HEK293 (cell line): ENCODE measurements at regions not wholly inside any gene's neighbourhood (a gene's known extent, or its start where the extent isn't known, plus 50 kb on each side); places are given as distances from the start of the nearest gene placed in this dataset.

Experiments used
- CTCF ChIA-PET: fragments of 350-600 bp; formaldehyde crosslinking; extraction: SDS; loops from one replicate; lab custom pipeline; 2021; ENCODE audit warnings: antibody characterized with exemption; lab: Yijun Ruan, JAX
- POLR2A ChIA-PET: fragments of 300-600 bp; formaldehyde crosslinking; extraction: SDS; loops from one replicate; lab custom pipeline; 2020; ENCODE audit warnings: antibody characterized with exemption, inconsistent platforms; lab: Yijun Ruan, JAX
- H3K27ac ChIP-seq: fragments of 200-500 bp; sonication (Bioruptor generic); 2 replicates; pipeline ENCODE4 v1.5.1; 2014; ENCODE audit warnings: low read depth, low read length, control low read depth, inconsistent platforms; ENCODE audit errors: extremely low read depth
- H3K36me3 ChIP-seq, 2 experiments: fragments of 200-500 bp in 1 of 2; sonication (Bioruptor generic) in 1 of 2; 1 replicate in 1 of 2; 2 replicates in 1 of 2; pipeline ENCODE4 v1.5.1; 2014 to 2017; ENCODE audit warnings: inconsistent platforms in 2 of 2, low read length in 2 of 2; ENCODE audit not compliant: control insufficient read depth in 2 of 2, insufficient read depth in 1 of 2
- H3K4me1 ChIP-seq: fragments of 200-500 bp; sonication (Bioruptor generic); 2 replicates; pipeline ENCODE4 v1.5.1; 2014; ENCODE audit warnings: mild to moderate bottlenecking, low read length, inconsistent platforms; ENCODE audit not compliant: control insufficient read depth, insufficient read depth
- H3K4me3 ChIP-seq: 2 replicates; pipeline ENCODE4 v1.5.1; 2011; ENCODE audit warnings: low read depth, mild to moderate bottlenecking, control low read depth, low read length, moderate library complexity
- H3K9me3 ChIP-seq: fragments of 200-500 bp; sonication (Bioruptor generic); 2 replicates; pipeline ENCODE4 v1.5.1; 2014; ENCODE audit warnings: low read depth, low read length, inconsistent platforms; ENCODE audit not compliant: control insufficient read depth, insufficient read depth
- BCL11B ChIP-seq: fragments of 450-650 bp; formaldehyde crosslinking; IDR thresholded peaks from 2 replicates; pipeline ENCODE4 v1.5.1; 2016; ENCODE audit warnings: low read depth, missing biosample characterization, missing genetic modification characterization
- KLF8 ChIP-seq: fragments of 450-650 bp; formaldehyde crosslinking; IDR thresholded peaks from 2 replicates; pipeline ENCODE4 v1.5.1; 2016; ENCODE audit warnings: missing biosample characterization, missing genetic modification characterization
- OSR2 ChIP-seq: fragments of 450-650 bp; formaldehyde crosslinking; IDR thresholded peaks from 2 replicates; pipeline ENCODE4 v1.5.1; 2016; ENCODE audit warnings: missing biosample characterization, missing genetic modification characterization
- YY1 ChIP-seq: fragments of 450-650 bp; formaldehyde crosslinking; IDR thresholded peaks from 2 replicates; pipeline ENCODE4 v1.5.1; 2018; ENCODE audit warnings: missing biosample characterization, missing genetic modification characterization
- ZFP3 ChIP-seq: fragments of 450-650 bp; formaldehyde crosslinking; IDR thresholded peaks from 2 replicates; pipeline ENCODE4 v1.5.1; 2016; ENCODE audit warnings: low read depth, missing biosample characterization, missing genetic modification characterization
- ZNF2 ChIP-seq: fragments of 450-650 bp; formaldehyde crosslinking; IDR thresholded peaks from 2 replicates; pipeline ENCODE4 v1.5.1; 2016; ENCODE audit warnings: missing biosample characterization, missing genetic modification characterization
- ZNF426 ChIP-seq: fragments of 450-650 bp; formaldehyde crosslinking; IDR thresholded peaks from 2 replicates; pipeline ENCODE4 v1.5.1; 2017; ENCODE audit warnings: missing biosample characterization, missing genetic modification characterization, mild to moderate bottlenecking, inconsistent platforms, moderate library complexity
- ZNF433 ChIP-seq: fragments of 450-650 bp; formaldehyde crosslinking; IDR thresholded peaks from 2 replicates; pipeline ENCODE4 v1.5.1; 2016; ENCODE audit warnings: missing biosample characterization, missing genetic modification characterization, low read depth
- ZNF555 ChIP-seq: fragments of 450-650 bp; formaldehyde crosslinking; conservative IDR thresholded peaks from 2 replicates; pipeline ENCODE4 v1.5.1; 2017; ENCODE audit warnings: missing biosample characterization, mild to moderate bottlenecking, missing genetic modification characterization, inconsistent platforms
- ZNF626 ChIP-seq: fragments of 450-650 bp; sonication (Bioruptor Pico); formaldehyde crosslinking; IDR thresholded peaks from 2 replicates; pipeline ENCODE4 v1.5.1; 2018; ENCODE audit warnings: missing biosample characterization, missing genetic modification characterization, inconsistent platforms
- ZNF747 ChIP-seq: fragments of 450-650 bp; formaldehyde crosslinking; IDR thresholded peaks from 2 replicates; pipeline ENCODE4 v1.5.1; 2016; ENCODE audit warnings: missing biosample characterization, missing genetic modification characterization
- ZSCAN16 ChIP-seq: fragments of 450-650 bp; formaldehyde crosslinking; IDR thresholded peaks from 2 replicates; pipeline ENCODE4 v1.5.1; 2016; ENCODE audit warnings: missing biosample characterization, missing genetic modification characterization
- TF ChIP-seq, protein P1 (sequence below): fragments of 450-650 bp; formaldehyde crosslinking; IDR thresholded peaks from 2 replicates; pipeline ENCODE4; 2016; ENCODE audit warnings: missing biosample characterization, missing genetic modification characterization
- TF ChIP-seq, protein P2 (sequence below): fragments of 450-650 bp; formaldehyde crosslinking; IDR thresholded peaks from 2 replicates; pipeline ENCODE4 v1.5.1; 2017; ENCODE audit warnings: missing biosample characterization, missing genetic modification characterization
- TF ChIP-seq, protein P3 (sequence below): fragments of 450-650 bp; formaldehyde crosslinking; IDR thresholded peaks from 2 replicates; pipeline ENCODE4 v1.5.1; 2016; ENCODE audit warnings: missing biosample characterization, missing genetic modification characterization
- TF ChIP-seq, protein P4 (sequence below): fragments of 450-650 bp; formaldehyde crosslinking; conservative IDR thresholded peaks from 2 replicates; pipeline ENCODE4 v1.5.1; 2016; ENCODE audit warnings: low read depth, missing biosample characterization, missing genetic modification characterization
- TF ChIP-seq, protein P5 (sequence below): fragments of 450-650 bp; formaldehyde crosslinking; IDR thresholded peaks from 2 replicates; pipeline ENCODE4 v1.5.1; 2016; ENCODE audit warnings: missing biosample characterization, missing genetic modification characterization

DNA sequence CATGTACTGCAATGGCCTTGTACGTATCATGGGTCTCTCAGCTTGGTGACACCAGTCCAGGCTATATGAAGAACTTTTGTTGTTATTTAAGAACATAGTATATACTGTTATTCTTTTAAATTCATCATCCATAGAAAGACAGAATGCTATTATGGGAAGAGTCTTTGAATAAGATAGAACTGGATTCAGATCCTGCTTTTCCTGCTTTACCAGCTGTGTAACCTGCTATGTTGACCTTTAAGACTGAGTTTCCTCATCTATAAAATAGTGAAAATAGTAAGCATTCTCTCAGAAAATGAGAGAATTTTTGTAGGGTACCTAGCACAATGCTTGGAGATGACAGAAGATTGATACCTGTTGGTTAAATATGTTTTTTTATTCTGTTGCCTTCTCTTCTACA is 204.1 kb upstream of the TBL1XR1 start (continued):
- TF ChIP-seq, protein P1, sequence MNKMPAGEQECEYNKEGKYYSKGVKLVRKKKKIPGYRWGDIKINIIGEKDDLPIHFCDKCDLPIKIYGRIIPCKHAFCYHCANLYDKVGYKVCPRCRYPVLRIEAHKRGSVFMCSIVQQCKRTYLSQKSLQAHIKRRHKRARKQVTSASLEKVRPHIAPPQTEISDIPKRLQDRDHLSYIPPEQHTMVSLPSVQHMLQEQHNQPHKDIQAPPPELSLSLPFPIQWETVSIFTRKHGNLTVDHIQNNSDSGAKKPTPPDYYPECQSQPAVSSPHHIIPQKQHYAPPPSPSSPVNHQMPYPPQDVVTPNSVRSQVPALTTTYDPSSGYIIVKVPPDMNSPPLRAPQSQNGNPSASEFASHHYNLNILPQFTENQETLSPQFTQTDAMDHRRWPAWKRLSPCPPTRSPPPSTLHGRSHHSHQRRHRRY (tag by site-specific recombination), result no peak
- no peak for TF ChIP-seq BCL11B
- TF ChIP-seq ZSCAN16 (tag by site-specific recombination), result no peak
- no peak for TF ChIP-seq ZNF747 (tag by site-specific recombination)
- TF ChIP-seq ZNF426, result no peak
- TF ChIP-seq YY1 (tag by site-specific recombination), result no peak
- no peak for TF ChIP-seq ZNF626 (tag by site-specific recombination)
- no peak for TF ChIP-seq KLF8

DNA sequence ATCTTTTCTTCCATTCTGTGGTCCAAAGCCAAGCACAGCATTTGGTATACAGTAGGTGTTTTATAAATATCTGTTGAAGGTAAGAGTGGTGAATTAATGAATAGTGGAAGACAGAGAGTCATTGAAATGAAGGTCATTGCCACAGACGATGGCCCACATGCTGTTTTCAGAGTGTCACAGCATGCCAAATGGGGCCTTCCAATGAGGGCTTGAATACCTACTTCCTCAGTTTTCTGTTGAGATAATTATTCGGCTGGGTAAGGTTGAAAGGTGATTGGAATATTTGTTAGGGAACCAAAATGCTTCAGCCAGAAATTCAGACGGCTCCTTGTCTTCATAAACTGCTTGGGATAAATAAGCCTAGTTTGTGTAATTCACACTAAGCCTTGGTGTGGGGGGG is 205.3 kb upstream of the TBL1XR1 start:
- H3K9me3 ChIP-seq, result no peaks in the 10 kb centered on the region
- H3K4me1 ChIP-seq, result no peaks in the 10 kb centered on the region
- no peak overlapping the region for H3K27ac ChIP-seq
- TF ChIP-seq ZFP3 (tag by site-specific recombination), result no peak
- POLR2A ChIA-PET, result no interaction called here
- no peaks in the 10 kb centered on the region for H3K36me3 ChIP-seq
- no peak overlapping the region for H3K4me3 ChIP-seq
- CTCF ChIA-PET, result no interaction called here

DNA sequence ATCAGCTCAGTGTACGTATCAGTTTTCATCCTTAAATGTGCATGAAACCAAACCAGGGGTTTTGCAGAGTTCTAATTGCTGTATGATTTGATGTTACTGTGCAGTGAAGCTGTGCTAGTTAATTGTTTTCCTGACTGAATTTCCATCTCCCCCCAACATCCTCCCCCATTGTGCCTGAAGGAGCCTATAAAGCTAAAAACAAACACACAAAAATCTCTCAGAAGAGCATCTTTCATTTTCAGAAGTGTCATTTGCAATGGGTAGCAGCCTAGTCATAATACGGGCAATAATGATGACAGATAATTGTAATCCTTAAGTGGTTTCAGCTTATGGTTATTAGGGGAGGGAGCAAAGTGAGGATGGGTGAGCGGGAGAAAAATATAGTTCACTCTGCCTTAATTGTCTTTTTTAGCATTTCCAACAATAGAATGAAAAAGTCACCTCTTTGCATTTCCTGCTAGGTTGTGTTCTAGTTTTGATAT is 207.9 kb upstream of the TBL1XR1 start:
- CTCF ChIA-PET, result no interaction called here
- H3K4me1 ChIP-seq, result no peaks in the 10 kb centered on the region
- H3K36me3 ChIP-seq, result no peaks in the 10 kb centered on the region
- H3K4me3 ChIP-seq, result no peak overlapping the region
- TF ChIP-seq, protein P2, sequence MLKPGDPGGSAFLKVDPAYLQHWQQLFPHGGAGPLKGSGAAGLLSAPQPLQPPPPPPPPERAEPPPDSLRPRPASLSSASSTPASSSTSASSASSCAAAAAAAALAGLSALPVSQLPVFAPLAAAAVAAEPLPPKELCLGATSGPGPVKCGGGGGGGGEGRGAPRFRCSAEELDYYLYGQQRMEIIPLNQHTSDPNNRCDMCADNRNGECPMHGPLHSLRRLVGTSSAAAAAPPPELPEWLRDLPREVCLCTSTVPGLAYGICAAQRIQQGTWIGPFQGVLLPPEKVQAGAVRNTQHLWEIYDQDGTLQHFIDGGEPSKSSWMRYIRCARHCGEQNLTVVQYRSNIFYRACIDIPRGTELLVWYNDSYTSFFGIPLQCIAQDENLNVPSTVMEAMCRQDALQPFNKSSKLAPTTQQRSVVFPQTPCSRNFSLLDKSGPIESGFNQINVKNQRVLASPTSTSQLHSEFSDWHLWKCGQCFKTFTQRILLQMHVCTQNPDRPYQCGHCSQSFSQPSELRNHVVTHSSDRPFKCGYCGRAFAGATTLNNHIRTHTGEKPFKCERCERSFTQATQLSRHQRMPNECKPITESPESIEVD (tag by site-specific recombination), result peak; percentile 69
- TF ChIP-seq, protein P3, sequence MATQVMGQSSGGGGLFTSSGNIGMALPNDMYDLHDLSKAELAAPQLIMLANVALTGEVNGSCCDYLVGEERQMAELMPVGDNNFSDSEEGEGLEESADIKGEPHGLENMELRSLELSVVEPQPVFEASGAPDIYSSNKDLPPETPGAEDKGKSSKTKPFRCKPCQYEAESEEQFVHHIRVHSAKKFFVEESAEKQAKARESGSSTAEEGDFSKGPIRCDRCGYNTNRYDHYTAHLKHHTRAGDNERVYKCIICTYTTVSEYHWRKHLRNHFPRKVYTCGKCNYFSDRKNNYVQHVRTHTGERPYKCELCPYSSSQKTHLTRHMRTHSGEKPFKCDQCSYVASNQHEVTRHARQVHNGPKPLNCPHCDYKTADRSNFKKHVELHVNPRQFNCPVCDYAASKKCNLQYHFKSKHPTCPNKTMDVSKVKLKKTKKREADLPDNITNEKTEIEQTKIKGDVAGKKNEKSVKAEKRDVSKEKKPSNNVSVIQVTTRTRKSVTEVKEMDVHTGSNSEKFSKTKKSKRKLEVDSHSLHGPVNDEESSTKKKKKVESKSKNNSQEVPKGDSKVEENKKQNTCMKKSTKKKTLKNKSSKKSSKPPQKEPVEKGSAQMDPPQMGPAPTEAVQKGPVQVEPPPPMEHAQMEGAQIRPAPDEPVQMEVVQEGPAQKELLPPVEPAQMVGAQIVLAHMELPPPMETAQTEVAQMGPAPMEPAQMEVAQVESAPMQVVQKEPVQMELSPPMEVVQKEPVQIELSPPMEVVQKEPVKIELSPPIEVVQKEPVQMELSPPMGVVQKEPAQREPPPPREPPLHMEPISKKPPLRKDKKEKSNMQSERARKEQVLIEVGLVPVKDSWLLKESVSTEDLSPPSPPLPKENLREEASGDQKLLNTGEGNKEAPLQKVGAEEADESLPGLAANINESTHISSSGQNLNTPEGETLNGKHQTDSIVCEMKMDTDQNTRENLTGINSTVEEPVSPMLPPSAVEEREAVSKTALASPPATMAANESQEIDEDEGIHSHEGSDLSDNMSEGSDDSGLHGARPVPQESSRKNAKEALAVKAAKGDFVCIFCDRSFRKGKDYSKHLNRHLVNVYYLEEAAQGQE (tag by site-specific recombination), result no peak
- TF ChIP-seq ZNF433 (tag by site-specific recombination) (no peak), ZNF555 (tag by site-specific recombination) (no peak), OSR2 (tag by site-specific recombination) (peak; percentile 44; the same call in 1 of the 2 replicates), ZNF2 (tag by site-specific recombination) (no peak)
- TF ChIP-seq, protein P4, sequence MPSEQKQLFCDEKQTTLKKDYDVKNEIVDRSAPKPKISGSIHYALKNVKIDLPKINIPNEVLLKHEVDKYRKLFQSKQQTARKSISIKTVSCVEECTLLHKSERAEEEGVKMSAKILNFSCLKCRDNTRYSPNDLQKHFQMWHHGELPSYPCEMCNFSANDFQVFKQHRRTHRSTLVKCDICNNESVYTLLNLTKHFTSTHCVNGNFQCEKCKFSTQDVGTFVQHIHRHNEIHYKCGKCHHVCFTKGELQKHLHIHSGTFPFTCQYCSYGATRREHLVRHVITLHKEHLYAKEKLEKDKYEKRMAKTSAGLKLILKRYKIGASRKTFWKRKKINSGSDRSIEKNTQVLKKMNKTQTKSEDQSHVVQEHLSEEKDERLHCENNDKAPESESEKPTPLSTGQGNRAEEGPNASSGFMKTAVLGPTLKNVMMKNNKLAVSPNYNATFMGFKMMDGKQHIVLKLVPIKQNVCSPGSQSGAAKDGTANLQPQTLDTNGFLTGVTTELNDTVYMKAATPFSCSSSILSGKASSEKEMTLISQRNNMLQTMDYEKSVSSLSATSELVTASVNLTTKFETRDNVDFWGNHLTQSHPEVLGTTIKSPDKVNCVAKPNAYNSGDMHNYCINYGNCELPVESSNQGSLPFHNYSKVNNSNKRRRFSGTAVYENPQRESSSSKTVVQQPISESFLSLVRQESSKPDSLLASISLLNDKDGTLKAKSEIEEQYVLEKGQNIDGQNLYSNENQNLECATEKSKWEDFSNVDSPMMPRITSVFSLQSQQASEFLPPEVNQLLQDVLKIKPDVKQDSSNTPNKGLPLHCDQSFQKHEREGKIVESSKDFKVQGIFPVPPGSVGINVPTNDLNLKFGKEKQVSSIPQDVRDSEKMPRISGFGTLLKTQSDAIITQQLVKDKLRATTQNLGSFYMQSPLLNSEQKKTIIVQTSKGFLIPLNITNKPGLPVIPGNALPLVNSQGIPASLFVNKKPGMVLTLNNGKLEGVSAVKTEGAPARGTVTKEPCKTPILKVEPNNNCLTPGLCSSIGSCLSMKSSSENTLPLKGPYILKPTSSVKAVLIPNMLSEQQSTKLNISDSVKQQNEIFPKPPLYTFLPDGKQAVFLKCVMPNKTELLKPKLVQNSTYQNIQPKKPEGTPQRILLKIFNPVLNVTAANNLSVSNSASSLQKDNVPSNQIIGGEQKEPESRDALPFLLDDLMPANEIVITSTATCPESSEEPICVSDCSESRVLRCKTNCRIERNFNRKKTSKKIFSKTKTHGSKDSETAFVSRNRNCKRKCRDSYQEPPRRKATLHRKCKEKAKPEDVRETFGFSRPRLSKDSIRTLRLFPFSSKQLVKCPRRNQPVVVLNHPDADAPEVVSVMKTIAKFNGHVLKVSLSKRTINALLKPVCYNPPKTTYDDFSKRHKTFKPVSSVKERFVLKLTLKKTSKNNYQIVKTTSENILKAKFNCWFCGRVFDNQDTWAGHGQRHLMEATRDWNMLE (tag by site-specific recombination), result no peak
- TF ChIP-seq, protein P5, sequence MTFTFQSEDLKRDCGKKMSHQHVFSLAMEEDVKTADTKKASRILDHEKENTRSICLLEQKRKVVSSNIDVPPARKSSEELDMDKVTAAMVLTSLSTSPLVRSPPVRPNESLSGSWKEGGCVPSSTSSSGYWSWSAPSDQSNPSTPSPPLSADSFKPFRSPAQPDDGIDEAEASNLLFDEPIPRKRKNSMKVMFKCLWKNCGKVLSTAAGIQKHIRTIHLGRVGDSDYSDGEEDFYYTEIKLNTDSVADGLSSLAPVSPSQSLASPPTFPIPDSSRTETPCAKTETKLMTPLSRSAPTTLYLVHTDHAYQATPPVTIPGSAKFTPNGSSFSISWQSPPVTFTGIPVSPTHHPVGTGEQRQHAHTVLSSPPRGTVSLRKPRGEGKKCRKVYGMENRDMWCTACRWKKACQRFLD, result no peak
- POLR2A ChIA-PET, result no interaction called here
- H3K27ac ChIP-seq, result no peak overlapping the region
- H3K9me3 ChIP-seq, result no peaks in the 10 kb centered on the region
